ENCODE measurements at regions not wholly inside any gene's neighbourhood (a gene's known extent, or its start where the extent isn't known, plus 50 kb on each side); places are given as distances from the start of the nearest gene placed in this dataset.

- H3K4me3 ChIP-seq, result no peak overlapping the region
- TF ChIP-seq CTCF (IDR thresholded peaks at IDR 0.05), result no peak
- H3K27ac ChIP-seq, result no peak overlapping the region
- no peak for DNase-seq (ENCODE audit: low spot score)
Measured at GRCh38 chr2:122750808-122751207, 995.4 kb downstream of the TSN start.

GRCh38 chr2:122753336-122753735 lies 997.9 kb downstream of the TSN start:
- no peak for TF ChIP-seq CTCF (IDR thresholded peaks at IDR 0.05)
- no peak for DNase-seq (ENCODE audit: low spot score)
- Histone ChIP-seq H3K27ac (no peak overlapping the region), H3K4me3 (no peak overlapping the region)

GRCh38 chr2:122754561-122754960 lies 999.1 kb downstream of the TSN start:
- TF ChIP-seq CTCF (IDR thresholded peaks at IDR 0.05), result no peak
- Histone ChIP-seq H3K4me3 (no peak overlapping the region), H3K27ac (no peak overlapping the region)
- no peak for DNase-seq (ENCODE audit: low spot score)

GRCh38 chr2:122755281-122755780 lies 999.9 kb downstream of the TSN start:
- TF ChIP-seq CTCF (IDR thresholded peaks at IDR 0.05), result no peak
- no peak for DNase-seq (ENCODE audit: low spot score)
- Histone ChIP-seq H3K4me3 (no peak overlapping the region), H3K27ac (no peak overlapping the region)

GRCh38 chr2:122758967-122759366 lies 1003.5 kb downstream of the TSN start:
- TF ChIP-seq CTCF (IDR thresholded peaks at IDR 0.05), result no peak
- Histone ChIP-seq H3K27ac (no peak overlapping the region), H3K4me3 (no peak overlapping the region)
- DNase-seq (ENCODE audit: low spot score), result no peak

GRCh38 chr2:122764014-122764413 lies 1008.6 kb downstream of the TSN start:
- no peak for DNase-seq (ENCODE audit: low spot score)
- H3K4me3 ChIP-seq, result no peak overlapping the region
- no peak for TF ChIP-seq CTCF (IDR thresholded peaks at IDR 0.05)
- H3K27ac ChIP-seq, result no peak overlapping the region

- no peak for TF ChIP-seq CTCF (IDR thresholded peaks at IDR 0.05)
- Histone ChIP-seq H3K27ac (no peak overlapping the region), H3K4me3 (no peak overlapping the region)
- DNase-seq (ENCODE audit: low spot score), result no peak
Measured at GRCh38 chr2:122780251-122780650, 1024.8 kb downstream of the TSN start.
